DMS79 treated with DMSO at 0.1 percent for 48 hours (cell line): ENCODE measurements at regions not wholly inside any gene's neighbourhood (a gene's known extent, or its start where the extent isn't known, plus 50 kb on each side); places are given as distances from the start of the nearest gene placed in this dataset.
"Not testable (repeated sequence)": the region's sequence is repeated elsewhere in the genome, so short reads cannot be mapped to it uniquely, and the experiment has no call there.

Experiments
- DNase-seq: peaks from one replicate; lab custom pipeline; 2025; lab: John Stamatoyannopoulos, UW

GRCh38 chr5:96097488-96097887 is 135.8 kb upstream of the ELL2 start:
- DNase-seq: not testable (repeated sequence)

GRCh38 chr5:96096724-96097123 is 135.1 kb upstream of the ELL2 start:
- DNase-seq: no peak

GRCh38 chr5:96094904-96095303 is 133.3 kb upstream of the ELL2 start:
- DNase-seq: no peak

- no peak for DNase-seq
Measured at GRCh38 chr5:96093890-96094381, 132.3 kb upstream of the ELL2 start.

DNA sequence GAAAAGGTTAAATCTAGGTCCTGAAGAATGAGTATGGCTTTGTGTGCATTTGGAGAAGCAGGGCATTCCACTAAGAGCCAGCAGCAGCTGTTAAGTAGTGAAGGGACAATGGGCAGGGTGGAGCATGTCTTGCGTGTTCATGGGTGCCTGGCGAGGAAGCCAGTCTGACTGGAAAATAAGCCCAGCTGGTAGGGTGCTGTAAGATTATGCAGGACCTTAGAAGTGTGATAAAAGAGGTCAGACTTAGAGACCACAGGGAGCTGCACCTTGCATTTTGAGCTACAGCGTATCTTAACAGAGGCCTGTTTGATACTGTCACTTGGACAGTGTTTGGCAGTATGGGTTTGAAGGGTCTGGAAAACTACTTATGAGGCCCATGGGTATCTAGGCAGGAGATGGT is 131.7 kb upstream of the ELL2 start:
- DNase-seq: no peak

- DNase-seq: no peak
Measured at GRCh38 chr5:96091874-96092273, 130.2 kb upstream of the ELL2 start.

DNA sequence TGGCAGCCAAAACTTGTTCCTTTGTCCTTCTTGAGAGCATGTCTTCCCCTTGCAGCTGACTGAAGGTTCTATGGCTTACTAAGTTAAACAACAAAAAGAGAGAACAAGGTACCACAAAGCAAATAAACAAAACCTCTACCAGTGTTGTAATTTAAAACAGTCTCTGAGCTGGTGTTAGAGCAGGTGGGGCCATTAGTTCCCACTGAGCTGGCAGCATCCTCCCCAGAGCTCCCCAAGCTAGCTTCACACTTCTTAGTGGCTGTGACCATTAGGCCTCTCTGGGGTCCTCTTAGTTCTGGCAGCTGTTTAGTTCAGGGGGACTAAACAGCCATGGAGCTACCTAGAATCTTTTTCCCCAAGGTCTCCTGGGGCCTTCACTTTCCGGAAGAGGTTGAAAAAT is 128.6 kb upstream of the ELL2 start:
- no peak for DNase-seq

DNA sequence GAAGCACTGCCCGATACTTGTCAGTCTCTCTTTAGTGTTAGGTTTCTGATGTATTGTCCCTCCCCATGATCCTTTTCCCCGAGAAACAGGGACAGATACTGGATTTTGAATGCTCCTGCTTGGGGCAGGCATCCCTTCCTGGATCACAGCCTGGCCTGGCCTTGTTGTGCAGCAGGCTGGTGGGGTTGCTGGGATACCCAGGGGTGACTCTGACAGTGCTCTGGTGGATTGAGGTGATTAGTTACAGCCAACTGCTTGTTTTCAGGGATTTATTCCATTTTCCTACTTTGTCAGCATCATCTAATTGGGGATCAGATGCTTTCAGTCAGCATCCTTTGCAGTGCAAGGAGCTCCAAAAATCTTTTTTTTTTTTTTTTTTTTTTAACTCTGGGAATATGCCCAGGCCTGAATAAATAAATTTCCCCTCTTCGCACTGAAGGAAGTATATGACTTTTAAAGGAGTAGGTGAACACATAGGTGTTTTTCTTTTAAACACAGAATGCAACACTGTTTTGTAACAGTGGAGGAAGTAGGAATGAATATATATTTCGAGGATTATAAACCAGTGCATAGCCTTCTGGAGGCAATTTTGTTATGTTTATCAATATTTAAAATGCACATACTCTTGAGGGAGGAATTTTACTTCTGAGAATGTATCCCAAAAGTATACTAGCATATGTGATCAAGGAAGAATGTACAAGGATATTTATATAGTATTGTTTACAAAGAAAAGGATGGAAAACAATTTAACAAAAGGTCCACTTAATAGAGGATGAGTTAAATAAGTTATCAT is 127.3 kb upstream of the ELL2 start:
- DNase-seq: no peak

DNA sequence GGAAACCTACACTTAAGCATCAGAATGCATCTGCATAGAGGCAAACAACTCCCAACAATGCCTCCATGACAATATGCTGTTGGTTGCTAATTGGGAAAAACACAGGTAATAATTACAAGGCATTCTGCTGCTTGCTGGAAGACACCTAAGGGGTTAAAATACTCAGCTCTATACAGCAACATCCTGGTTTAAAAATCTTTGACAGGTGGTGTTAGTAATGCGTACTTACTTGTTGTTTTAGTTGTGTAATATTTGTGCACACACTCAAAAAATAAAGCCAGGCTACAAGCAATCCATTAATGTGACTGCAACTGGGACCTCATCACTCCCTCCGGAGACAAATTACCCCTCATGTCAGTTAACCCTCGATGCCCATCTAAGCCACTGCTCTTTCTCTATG is 126.3 kb upstream of the ELL2 start:
- no peak for DNase-seq

- no peak for DNase-seq
Measured at GRCh38 chr5:96084874-96085506, 123.3 kb upstream of the ELL2 start.

- DNase-seq: no peak
Measured at GRCh38 chr5:96083361-96083881, 121.8 kb upstream of the ELL2 start.

GRCh38 chr5:96081276-96081858 is 119.7 kb upstream of the ELL2 start:
- no peak for DNase-seq

DNA sequence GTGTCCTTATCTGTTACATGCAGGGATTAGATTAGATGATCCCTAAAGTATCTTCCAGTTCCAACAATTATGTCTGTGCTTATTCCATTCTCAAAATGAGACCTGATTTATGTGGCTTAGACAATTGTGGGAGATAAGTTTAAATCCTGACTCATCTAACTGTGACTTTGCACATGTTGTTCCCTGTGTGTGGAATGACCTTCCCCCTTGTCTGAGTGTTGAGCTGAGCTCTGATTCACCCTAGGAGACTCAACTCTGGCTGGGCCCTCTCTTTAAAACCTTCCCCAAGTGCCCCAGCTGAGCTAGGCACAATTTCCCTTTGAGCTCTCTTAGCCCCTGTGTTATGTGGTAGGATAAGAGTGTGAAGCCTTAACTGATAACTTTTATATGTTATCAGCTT is 118.9 kb upstream of the ELL2 start:
- DNase-seq: no peak

GRCh38 chr5:96079962-96080361 is 118.3 kb upstream of the ELL2 start:
- DNase-seq: no peak

DNA sequence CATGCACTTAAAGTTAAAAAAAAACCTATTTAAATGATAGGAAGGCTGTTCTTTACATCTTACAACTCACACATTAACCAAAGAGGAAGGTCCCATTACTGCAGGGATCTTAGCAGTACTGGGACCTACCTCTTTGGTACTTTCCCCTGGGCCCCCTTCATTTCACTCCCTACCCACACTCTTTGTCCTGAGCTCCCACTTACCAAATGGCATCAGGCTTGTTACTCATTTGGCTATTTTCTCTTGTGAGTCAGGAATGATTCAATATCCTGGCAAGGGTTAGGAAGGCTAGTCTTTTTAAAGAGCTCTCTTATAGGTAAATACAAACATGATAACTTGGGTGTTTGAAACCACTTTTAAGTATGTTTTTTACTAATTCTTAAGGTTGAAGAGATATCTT is 117.4 kb upstream of the ELL2 start:
- no peak for DNase-seq

DNA sequence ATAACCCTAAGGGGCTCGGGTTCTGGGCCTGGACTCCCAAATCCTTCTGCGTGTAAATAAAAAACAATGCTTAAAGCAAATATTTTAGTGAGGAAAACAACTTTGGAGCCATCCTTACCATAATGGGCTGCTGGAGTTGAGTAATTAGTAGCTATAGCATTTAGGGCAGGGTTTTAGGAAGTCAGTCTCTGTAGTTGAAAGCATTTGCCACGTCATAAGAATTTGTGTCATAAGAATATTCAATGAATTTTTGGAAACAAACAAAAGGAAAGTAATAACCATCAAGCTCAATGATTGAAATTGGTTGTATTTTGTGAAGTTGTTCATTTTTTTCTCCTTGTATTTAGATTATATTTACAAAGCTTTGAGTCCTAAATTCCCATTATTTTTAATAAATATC is 114.8 kb upstream of the ELL2 start:
- DNase-seq: no peak

- no peak for DNase-seq
Measured at GRCh38 chr5:96075579-96076289, 114.1 kb upstream of the ELL2 start.

GRCh38 chr5:96074870-96075269 is 113.2 kb upstream of the ELL2 start:
- no peak for DNase-seq

DNA sequence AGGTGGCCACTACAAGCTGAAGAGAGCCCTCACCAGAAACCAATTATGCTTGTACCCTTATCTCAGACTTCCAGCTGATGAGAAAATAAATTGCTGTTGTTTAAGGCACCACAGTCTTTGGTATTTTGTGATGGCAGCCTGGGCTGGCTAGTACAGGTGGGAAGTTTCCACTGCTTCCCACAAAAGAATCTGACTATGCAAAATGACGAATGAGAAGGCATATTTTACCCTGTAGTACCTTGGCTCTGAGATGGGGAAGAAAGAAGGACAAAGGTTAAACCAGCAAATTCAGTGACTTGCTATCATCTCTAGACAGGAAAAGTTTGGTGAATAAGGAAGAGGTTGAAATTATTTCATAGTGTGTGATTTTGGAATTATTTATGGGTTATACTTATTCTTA is 112.8 kb upstream of the ELL2 start:
- no peak for DNase-seq

GRCh38 chr5:96072791-96073165 is 111.1 kb upstream of the ELL2 start:
- no peak for DNase-seq

- no peak for DNase-seq
Measured at GRCh38 chr5:96072138-96072790, 110.6 kb upstream of the ELL2 start.
